GM23338 (cell line): ENCODE measurements at regions not wholly inside any gene's neighbourhood (a gene's known extent, or its start where the extent isn't known, plus 50 kb on each side); places are given as distances from the start of the nearest gene placed in this dataset.

Experiments used
- ATAC-seq: fragments of 200-7000 bp; cut with Tn5 transposase; 3 replicates; pipeline ENCODE4 v1.9.1; 2020
- DNase-seq: peaks from one replicate; pipeline ENCODE4 v3.0.0-alpha.2; 2015; ENCODE audit warnings: low spot score
- H2AFZ ChIP-seq: fragments of 200-600 bp; sonication (generic); 2 replicates; pipeline ENCODE4 v1.8.0; 2016; ENCODE audit warnings: antibody characterized with exemption, mild to moderate bottlenecking, moderate library complexity
- H3F3A ChIP-seq: fragments of 200-600 bp; sonication (generic); replicated peaks from 2 replicates; pipeline ENCODE4 v1.8.0; 2017; ENCODE audit warnings: antibody characterized with exemption, mixed run types, low read depth
- H3K27ac ChIP-seq: fragments of 200-600 bp; sonication (generic); 2 replicates; pipeline ENCODE4 v1.6.1; 2016; ENCODE audit warnings: low read depth
- H3K27me3 ChIP-seq: fragments of 200-600 bp; sonication (generic); 2 replicates; pipeline ENCODE4 v1.8.0; 2016; ENCODE audit warnings: mild to moderate bottlenecking, mixed run types, moderate library complexity; ENCODE audit not compliant: insufficient read depth
- H3K36me3 ChIP-seq: fragments of 200-600 bp; sonication (generic); 2 replicates; pipeline ENCODE4 v1.8.0; 2016; ENCODE audit warnings: mild to moderate bottlenecking; ENCODE audit not compliant: insufficient read depth
- H3K4me1 ChIP-seq: fragments of 200-600 bp; sonication (generic); 2 replicates; pipeline ENCODE4 v1.8.0; 2016; ENCODE audit warnings: mild to moderate bottlenecking, moderate library complexity; ENCODE audit not compliant: insufficient read depth
- H3K4me2 ChIP-seq: fragments of 200-600 bp; sonication (generic); 2 replicates; pipeline ENCODE4 v1.7.1; 2017; ENCODE audit warnings: mixed run types
- H3K4me3 ChIP-seq: fragments of 200-600 bp; sonication (generic); 2 replicates; pipeline ENCODE4 v1.6.1; 2016; ENCODE audit warnings: mixed run types
- H3K79me2 ChIP-seq: fragments of 200-600 bp; sonication (generic); replicated peaks from 2 replicates; pipeline ENCODE4 v1.8.0; 2017; ENCODE audit warnings: mild to moderate bottlenecking; ENCODE audit not compliant: insufficient read depth
- H3K9me2 ChIP-seq: fragments of 200-600 bp; sonication (generic); 2 replicates; pipeline ENCODE4 v1.8.0; 2017; ENCODE audit not compliant: insufficient read depth
- H4K20me1 ChIP-seq: fragments of 200-600 bp; sonication (generic); replicated peaks from 2 replicates; pipeline ENCODE4 v1.8.0; 2017; ENCODE audit warnings: mild to moderate bottlenecking; ENCODE audit not compliant: insufficient read depth
- H3K27ac Mint-ChIP-seq: 2 replicates; pipeline ENCODE4 v1.8.0; 2020; ENCODE audit warnings: inconsistent platforms, mild to moderate bottlenecking, moderate library complexity, mixed read lengths
- H3K27me3 Mint-ChIP-seq: 3 replicates; pipeline ENCODE4 v1.8.0; 2022; ENCODE audit warnings: low read depth, mild to moderate bottlenecking, moderate library complexity, mixed read lengths, inconsistent platforms; ENCODE audit not compliant: insufficient read depth, poor library complexity
- H3K36me3 Mint-ChIP-seq: 3 replicates; pipeline ENCODE4 v1.8.0; 2021; ENCODE audit warnings: low read depth, mild to moderate bottlenecking, inconsistent platforms, moderate library complexity, mixed read lengths
- H3K4me1 Mint-ChIP-seq: 3 replicates; pipeline ENCODE4 v1.8.0; 2020; ENCODE audit warnings: mild to moderate bottlenecking, inconsistent platforms, mixed read lengths
- H3K4me3 Mint-ChIP-seq: 3 replicates; pipeline ENCODE4 v1.8.0; 2021; ENCODE audit warnings: moderate library complexity, mild to moderate bottlenecking, inconsistent platforms, mixed read lengths
- H3K9me3 Mint-ChIP-seq: 3 replicates; pipeline ENCODE4 v1.8.0; 2020; ENCODE audit warnings: moderate library complexity, mild to moderate bottlenecking, inconsistent platforms, mixed read lengths
- CTCF ChIP-seq, 2 experiments: fragments of 200-600 bp in 1 of 2; sonication (generic) in 1 of 2; conservative IDR thresholded peaks; 2 replicates each; pipeline versions ENCODE4 v1.5.1 to v1.6.1; 2016 to 2017; ENCODE audit warnings: antibody characterized with exemption in 2 of 2, low read depth in 2 of 2, mild to moderate bottlenecking in 2 of 2, moderate library complexity in 1 of 2
- ETS1 ChIP-seq: IDR thresholded peaks from 2 replicates; pipeline ENCODE4 v1.6.1; 2016; ENCODE audit warnings: antibody characterized with exemption
- EZH2phosphoT487 ChIP-seq: fragments of 200-600 bp; sonication (generic); IDR thresholded peaks from one replicate; pipeline ENCODE4 v1.8.1; 2018; ENCODE audit warnings: antibody characterized with exemption; ENCODE audit not compliant: unreplicated experiment
- JUNB ChIP-seq: IDR thresholded peaks from one replicate; pipeline ENCODE4 v1.6.1; 2016; ENCODE audit warnings: antibody characterized with exemption; ENCODE audit not compliant: unreplicated experiment
- NANOG ChIP-seq: IDR thresholded peaks from 2 replicates; pipeline ENCODE4 v1.6.1; 2016; ENCODE audit warnings: antibody characterized with exemption, borderline replicate concordance
- POLR2AphosphoS5 ChIP-seq: IDR thresholded peaks from 2 replicates; pipeline ENCODE4 v1.6.1; 2016; ENCODE audit warnings: antibody characterized with exemption, low read depth
- REST ChIP-seq: IDR thresholded peaks from one replicate; pipeline ENCODE4 v1.6.1; 2018; ENCODE audit warnings: antibody characterized with exemption; ENCODE audit not compliant: unreplicated experiment
- STAT1 ChIP-seq: IDR thresholded peaks from one replicate; pipeline ENCODE4 v1.6.1; 2016; ENCODE audit warnings: antibody characterized with exemption; ENCODE audit not compliant: unreplicated experiment
- ZNF331 ChIP-seq: fragments of 250-450 bp; sonication (Bioruptor Pico); IDR thresholded peaks from 2 replicates; pipeline ENCODE4 v1.5.0; 2020; ENCODE audit warnings: low read depth, mild to moderate bottlenecking, moderate library complexity

GRCh38 chr2:225274751-225275150 is 124.8 kb upstream of the NYAP2 start:
- no peaks in the 10 kb centered on the region for H3K4me1 ChIP-seq
- H3K4me2 ChIP-seq: no peak overlapping the region
- H4K20me1 ChIP-seq: no peaks in the 10 kb centered on the region
- no peak overlapping the region for H3K27ac ChIP-seq
- no peak for ATAC-seq
- no peaks in the 10 kb centered on the region for H3K27me3 Mint-ChIP-seq
- H3K9me2 ChIP-seq: no peaks in the 10 kb centered on the region; the same call in 1 of the 2 replicates
- no peaks in the 10 kb centered on the region for H3K36me3 ChIP-seq
- H3K79me2 ChIP-seq: no peaks in the 10 kb centered on the region
- no peaks in the 10 kb centered on the region for H3K36me3 Mint-ChIP-seq
- H3K4me3 Mint-ChIP-seq: no peak overlapping the region
- H2AFZ ChIP-seq: no peak overlapping the region
- no peaks in the 10 kb centered on the region for H3K9me3 Mint-ChIP-seq
- TF ChIP-seq NANOG: no peak
- H3K4me3 ChIP-seq: no peak overlapping the region
- no peaks in the 10 kb centered on the region for H3F3A ChIP-seq
- no peaks in the 10 kb centered on the region for H3K27me3 ChIP-seq
- no peak overlapping the region for H3K27ac Mint-ChIP-seq
- no peaks in the 10 kb centered on the region for H3K4me1 Mint-ChIP-seq
- DNase-seq: no peak

- Mint-ChIP-seq H3K4me3 (no peak overlapping the region), H3K9me3 (no peaks in the 10 kb centered on the region), H3K4me1 (no peaks in the 10 kb centered on the region), H3K27ac (no peak overlapping the region), H3K27me3 (no peaks in the 10 kb centered on the region), H3K36me3 (no peaks in the 10 kb centered on the region)
- no peak overlapping the region for H3K4me2 ChIP-seq
- H3K36me3 ChIP-seq: no peaks in the 10 kb centered on the region
- H2AFZ ChIP-seq: no peak overlapping the region
- H3K27me3 ChIP-seq: no peaks in the 10 kb centered on the region
- no peaks in the 10 kb centered on the region for H3K4me1 ChIP-seq
- no peak overlapping the region for H3K4me3 ChIP-seq
- no peaks in the 10 kb centered on the region for H3K79me2 ChIP-seq
- DNase-seq: no peak
- TF ChIP-seq EZH2phosphoT487 (no peak), REST (no peak), JUNB (no peak), STAT1 (no peak)
- H3K27ac ChIP-seq: no peak overlapping the region
- no peaks in the 10 kb centered on the region for H4K20me1 ChIP-seq
- H3F3A ChIP-seq: no peaks in the 10 kb centered on the region
- H3K9me2 ChIP-seq: no peaks in the 10 kb centered on the region; the same call in 1 of the 2 replicates
- ATAC-seq: no peak
Measured at GRCh38 chr2:225272173-225272572, 127.3 kb upstream of the NYAP2 start.

GRCh38 chr2:225270861-225271260 is 128.6 kb upstream of the NYAP2 start:
- Histone ChIP-seq H2AFZ (no peak overlapping the region), H3K4me2 (no peak overlapping the region), H3F3A (no peaks in the 10 kb centered on the region), H3K4me1 (no peaks in the 10 kb centered on the region), H4K20me1 (no peaks in the 10 kb centered on the region), H3K36me3 (no peaks in the 10 kb centered on the region), H3K27me3 (no peaks in the 10 kb centered on the region), H3K27ac (no peak overlapping the region), H3K9me2 (no peaks in the 10 kb centered on the region; the same call in 1 of the 2 replicates), H3K79me2 (no peaks in the 10 kb centered on the region), H3K4me3 (no peak overlapping the region)
- no peaks in the 10 kb centered on the region for H3K27me3 Mint-ChIP-seq
- no peak overlapping the region for H3K27ac Mint-ChIP-seq
- H3K9me3 Mint-ChIP-seq: no peaks in the 10 kb centered on the region
- no peak for ATAC-seq
- no peaks in the 10 kb centered on the region for H3K36me3 Mint-ChIP-seq
- peak; percentile 9 for DNase-seq
- H3K4me3 Mint-ChIP-seq: no peak overlapping the region
- no peaks in the 10 kb centered on the region for H3K4me1 Mint-ChIP-seq
- TF ChIP-seq STAT1 (no peak), CTCF (conservative IDR thresholded peaks at IDR 0.05; ENCODE audit: low read depth in 2 of 2) (no peak), REST (no peak), ZNF331 (CRISPR knock-in tag) (no peak), POLR2AphosphoS5 (no peak), ETS1 (no peak)
